K562 (cell line): ENCODE measurements at regions not wholly inside any gene's neighbourhood (a gene's known extent, or its start where the extent isn't known, plus 50 kb on each side); places are given as distances from the start of the nearest gene placed in this dataset.

ENCODE experiments used
- BRF1 ChIP-seq: IDR thresholded peaks from 3 replicates; pipeline ENCODE4 v1.6.1; 2011; ENCODE audit warnings: borderline replicate concordance, mild to moderate bottlenecking; ENCODE audit not compliant: insufficient read length; ENCODE audit errors: extremely low read depth
- CHCHD3 ChIP-seq: fragments of 250-450 bp; sonication (Bioruptor Pico); IDR thresholded peaks from 2 replicates; pipeline ENCODE4 v2.1.2; 2022; ENCODE audit warnings: mild to moderate bottlenecking
- DPF2 ChIP-seq: fragments of 450-650 bp; IDR thresholded peaks from 2 replicates; pipeline ENCODE4 v1.6.1; 2016
- EGR1 ChIP-seq: fragments of 450-650 bp; conservative IDR thresholded peaks from 2 replicates; pipeline ENCODE4 v1.6.1; 2017; ENCODE audit warnings: mild to moderate bottlenecking
- ELK1 ChIP-seq: sonication (generic); formaldehyde crosslinking; IDR thresholded peaks from 2 replicates; pipeline ENCODE4 v1.8.1; 2022; ENCODE audit warnings: missing genetic modification reagents
- FUS ChIP-seq: fragments of 200-400 bp; formaldehyde crosslinking; optimal IDR thresholded peaks from 2 replicates; pipeline ENCODE3; 2017; ENCODE audit warnings: low read depth, low read length
- HDAC8 ChIP-seq: fragments of 450-650 bp; IDR thresholded peaks from 2 replicates; pipeline ENCODE4 v1.6.1; 2016; ENCODE audit warnings: mild to moderate bottlenecking, missing genetic modification characterization, moderate library complexity, missing compliant biosample characterization
- HES1 ChIP-seq: fragments of 450-650 bp; IDR thresholded peaks from 2 replicates; pipeline ENCODE4 v1.6.1; 2016; ENCODE audit warnings: low read depth, mild to moderate bottlenecking, moderate library complexity
- HMBOX1 ChIP-seq: sonication (generic); IDR thresholded peaks from 2 replicates; pipeline ENCODE4 v1.6.1; 2016
- HMG20B ChIP-seq: fragments of 250-450 bp; sonication (Bioruptor Pico); IDR thresholded peaks from 2 replicates; pipeline ENCODE4 v1.5.0; 2021; ENCODE audit warnings: mild to moderate bottlenecking
- HNRNPUL1 ChIP-seq: fragments of 200-400 bp; formaldehyde crosslinking; IDR thresholded peaks from 2 replicates; pipeline ENCODE4 v1.6.1; 2017; ENCODE audit warnings: low read length
- LCOR ChIP-seq: sonication (generic); formaldehyde crosslinking; IDR thresholded peaks from 2 replicates; pipeline ENCODE4 v1.8.0; 2022; ENCODE audit warnings: mild to moderate bottlenecking, missing genetic modification reagents
- RREB1 ChIP-seq: fragments of 250-450 bp; sonication (Bioruptor Pico); IDR thresholded peaks from 2 replicates; pipeline ENCODE4 v1.4.0; 2020
- SOX6 ChIP-seq: fragments of 450-650 bp; IDR thresholded peaks from 2 replicates; pipeline ENCODE4 v1.6.1; 2014; ENCODE audit warnings: mild to moderate bottlenecking
- ZNF639 ChIP-seq, 2 experiments: fragments of 200-800 bp in 1 of 2; sonication (Bioruptor generic) in 1 of 2; sonication (generic) in 1 of 2; formaldehyde crosslinking in 1 of 2; IDR thresholded peaks in 1 of 2; conservative IDR thresholded peaks in 1 of 2; 2 replicates each; pipeline versions ENCODE4 v1.5.0 to v1.6.1; 2016 to 2020; ENCODE audit warnings: missing compliant biosample characterization in 1 of 2, missing genetic modification characterization in 1 of 2, missing genetic modification reagents in 1 of 2
- ZNF644 ChIP-seq: fragments of 200-800 bp; sonication (Bioruptor generic); IDR thresholded peaks from 2 replicates; pipeline ENCODE4 v1.6.1; 2016; ENCODE audit warnings: low read depth, missing genetic modification characterization, missing compliant biosample characterization
- ZNF75A ChIP-seq: fragments of 450-650 bp; formaldehyde crosslinking; IDR thresholded peaks from 2 replicates; pipeline ENCODE4 v1.4.0; 2020; ENCODE audit warnings: mild to moderate bottlenecking

GRCh38 chr5:1633605-1634336 is 110.0 kb upstream of the LPCAT1 start (continued):
- no peak for TF ChIP-seq ZNF639 (CRISPR knock-in tag; conservative IDR thresholded peaks at IDR 0.05 in 1 of 2, IDR thresholded peaks at IDR 0.05 in 1 of 2)
- TF ChIP-seq HNRNPUL1, result no peak
- no peak for TF ChIP-seq DPF2
- TF ChIP-seq ZNF644 (tag), result no peak
- TF ChIP-seq HMG20B (CRISPR knock-in tag), result no peak
- TF ChIP-seq HMBOX1, result no peak
- no peak for TF ChIP-seq CHCHD3 (CRISPR knock-in tag)
- no peak for TF ChIP-seq RREB1 (CRISPR knock-in tag)
- TF ChIP-seq HES1, result no peak
- TF ChIP-seq HDAC8 (tag), result no peak
- peak; percentile 84 for TF ChIP-seq FUS
- TF ChIP-seq ZNF75A (CRISPR knock-in tag), result no peak
- no peak for TF ChIP-seq SOX6
- TF ChIP-seq LCOR (CRISPR knock-in tag), result no peak
- no peak for TF ChIP-seq BRF1
- no peak for TF ChIP-seq EGR1
- TF ChIP-seq ELK1, result no peak
